ENCODE measurements at regions not wholly inside any gene's neighbourhood (a gene's known extent, or its start where the extent isn't known, plus 50 kb on each side); places are given as distances from the start of the nearest gene placed in this dataset.

- H3K9me3 ChIP-seq: peaks cover 26% of the 10 kb centered on the region
- H3K4me1 ChIP-seq: no peaks in the 10 kb centered on the region
- no peak for DNase-seq (ENCODE audit: low spot score in 2 of 2)
- TF ChIP-seq CTCF (IDR thresholded peaks at IDR 0.05): no peak
- TF ChIP-seq POLR2A (IDR thresholded peaks at IDR 0.05): no peak
- no peak for TF ChIP-seq EP300 (IDR thresholded peaks at IDR 0.05)
- no peak for TF ChIP-seq POLR2AphosphoS5 (IDR thresholded peaks at IDR 0.05)
- H3K4me3 ChIP-seq: no peak overlapping the region
- H3K27me3 ChIP-seq: no peaks in the 10 kb centered on the region
- H3K27ac ChIP-seq: no peak overlapping the region
- 80% methylated on average over 2 of the region's 2 CpGs for WGBS
- H3K36me3 ChIP-seq: no peaks in the 10 kb centered on the region
Measured at GRCh38 chr13:20285530-20285929, 53.4 kb upstream of the GJB6 start.
